Thyroid gland (tissue), 4 donors: ENCODE measurements at regions not wholly inside any gene's neighbourhood (a gene's known extent, or its start where the extent isn't known, plus 50 kb on each side); places are given as distances from the start of the nearest gene placed in this dataset.

Experiments used
- POLR2A ChIP-seq, 2 donors: fragments of 450-650 bp; IDR thresholded peaks; one replicate each; pipeline ENCODE4 v1.6.1; 2017; ENCODE audit warnings: antibody characterized with exemption in 2 of 2, mild to moderate bottlenecking in 2 of 2, moderate library complexity in 1 of 2
- TF ChIP-seq, protein P1 (sequence below), 6 experiments: fragments of 200-600 bp in 3 of 6; fragments of 450-650 bp in 3 of 6; sonication (generic) in 3 of 6; IDR thresholded peaks; one replicate each; pipeline ENCODE4 v1.5.1; 2016 to 2019; ENCODE audit warnings: antibody characterized with exemption in 6 of 6, mild to moderate bottlenecking in 2 of 6, inconsistent platforms in 1 of 6, moderate library complexity in 1 of 6

DNA sequence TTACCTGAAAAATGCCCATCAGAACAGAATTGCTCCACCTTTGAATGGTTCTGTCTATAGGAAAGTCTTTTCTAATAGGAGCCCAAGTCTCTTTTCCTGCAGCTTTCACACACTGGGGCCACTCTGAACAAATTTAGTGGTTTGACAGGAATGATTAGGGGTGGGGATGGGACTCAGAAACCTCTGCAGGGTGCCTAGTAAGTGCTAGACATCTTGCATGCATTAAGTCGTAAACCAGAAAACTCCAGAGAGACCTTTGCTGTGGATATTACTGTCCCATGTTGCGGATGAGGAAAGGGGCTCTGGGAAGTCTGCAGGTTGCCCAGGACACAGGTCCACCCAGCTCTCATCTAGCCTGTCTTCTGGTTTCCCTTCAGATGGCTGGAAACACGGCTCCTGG lies 189.7 kb downstream of the OPA1 start:
- no peak for TF ChIP-seq POLR2A (IDR thresholded peaks at IDR 0.05)
- TF ChIP-seq, protein P1, sequence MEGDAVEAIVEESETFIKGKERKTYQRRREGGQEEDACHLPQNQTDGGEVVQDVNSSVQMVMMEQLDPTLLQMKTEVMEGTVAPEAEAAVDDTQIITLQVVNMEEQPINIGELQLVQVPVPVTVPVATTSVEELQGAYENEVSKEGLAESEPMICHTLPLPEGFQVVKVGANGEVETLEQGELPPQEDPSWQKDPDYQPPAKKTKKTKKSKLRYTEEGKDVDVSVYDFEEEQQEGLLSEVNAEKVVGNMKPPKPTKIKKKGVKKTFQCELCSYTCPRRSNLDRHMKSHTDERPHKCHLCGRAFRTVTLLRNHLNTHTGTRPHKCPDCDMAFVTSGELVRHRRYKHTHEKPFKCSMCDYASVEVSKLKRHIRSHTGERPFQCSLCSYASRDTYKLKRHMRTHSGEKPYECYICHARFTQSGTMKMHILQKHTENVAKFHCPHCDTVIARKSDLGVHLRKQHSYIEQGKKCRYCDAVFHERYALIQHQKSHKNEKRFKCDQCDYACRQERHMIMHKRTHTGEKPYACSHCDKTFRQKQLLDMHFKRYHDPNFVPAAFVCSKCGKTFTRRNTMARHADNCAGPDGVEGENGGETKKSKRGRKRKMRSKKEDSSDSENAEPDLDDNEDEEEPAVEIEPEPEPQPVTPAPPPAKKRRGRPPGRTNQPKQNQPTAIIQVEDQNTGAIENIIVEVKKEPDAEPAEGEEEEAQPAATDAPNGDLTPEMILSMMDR (IDR thresholded peaks at IDR 0.05): no peak
